SJSA1 (cell line): ENCODE measurements at regions not wholly inside any gene's neighbourhood (a gene's known extent, or its start where the extent isn't known, plus 50 kb on each side); places are given as distances from the start of the nearest gene placed in this dataset.

Experiments
- DNase-seq, 2 experiments: peaks; one replicate each; pipeline ENCODE4 v3.0.0-alpha.2; 2015 to 2020; ENCODE audit warnings: low spot score in 2 of 2, low read depth in 1 of 2
- H3K27ac ChIP-seq: fragments of 250-450 bp; sonication (Bioruptor Pico); 2 replicates; pipeline ENCODE4 v1.5.1; 2020; ENCODE audit warnings: mild to moderate bottlenecking, moderate library complexity
- H3K27me3 ChIP-seq: fragments of 250-450 bp; sonication (Bioruptor Pico); replicated peaks from 2 replicates; pipeline ENCODE4 v1.5.1; 2020; ENCODE audit warnings: mild to moderate bottlenecking, moderate library complexity
- H3K36me3 ChIP-seq: fragments of 250-450 bp; sonication (Bioruptor Pico); 2 replicates; pipeline ENCODE4 v1.5.1; 2020; ENCODE audit warnings: mild to moderate bottlenecking
- H3K4me1 ChIP-seq: fragments of 250-450 bp; sonication (Bioruptor Pico); replicated peaks from 2 replicates; pipeline ENCODE4 v1.6.1; 2021; ENCODE audit warnings: mild to moderate bottlenecking
- H3K4me3 ChIP-seq: fragments of 250-450 bp; sonication (Bioruptor Pico); 2 replicates; pipeline ENCODE4 v1.5.1; 2020; ENCODE audit warnings: mild to moderate bottlenecking
- H3K9me3 ChIP-seq: fragments of 250-450 bp; sonication (Bioruptor Pico); replicated peaks from 2 replicates; pipeline ENCODE4 v1.5.1; 2020; ENCODE audit warnings: mild to moderate bottlenecking

DNA sequence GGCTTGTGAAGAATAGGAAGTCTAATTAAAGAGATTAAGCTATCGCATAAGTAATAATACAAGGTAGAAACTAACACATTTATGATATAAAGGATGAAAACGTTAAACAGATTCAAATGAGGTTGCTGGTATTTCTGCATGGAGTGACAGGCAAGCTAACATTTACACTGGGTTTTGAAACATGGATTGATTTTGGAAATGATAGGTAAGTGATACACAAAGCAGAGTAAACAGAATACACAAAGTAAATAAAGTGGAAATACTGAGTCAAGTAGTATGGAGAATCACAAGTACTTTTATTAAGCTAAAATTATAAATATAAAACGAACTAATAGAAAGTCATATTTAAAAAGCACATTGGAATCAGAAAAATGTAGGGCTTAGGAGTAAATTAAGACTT, 665.3 kb downstream of the STPG2 start:
- Histone ChIP-seq H3K4me3 (no peak overlapping the region), H3K27ac (no peak overlapping the region), H3K9me3 (no peaks in the 10 kb centered on the region), H3K27me3 (no peaks in the 10 kb centered on the region), H3K4me1 (no peaks in the 10 kb centered on the region), H3K36me3 (no peaks in the 10 kb centered on the region)
- no peak for DNase-seq

DNA sequence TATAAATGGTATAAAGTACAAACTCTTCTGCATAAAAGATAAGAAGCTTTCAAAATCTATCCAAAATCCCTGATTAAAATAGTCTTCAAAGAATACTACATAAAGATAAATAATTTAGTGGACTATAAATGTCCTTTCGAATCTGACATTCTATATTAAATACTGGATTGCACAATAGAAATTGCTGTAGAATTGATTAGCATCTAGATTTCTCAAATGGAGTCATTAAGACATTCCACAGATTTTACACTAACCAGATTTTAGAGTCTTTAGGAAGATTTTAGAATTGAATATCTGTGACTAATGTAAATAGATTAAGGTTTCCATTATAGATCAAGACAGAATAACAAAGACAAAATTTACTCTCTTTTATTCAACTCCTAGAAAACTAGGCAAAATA, 663.9 kb downstream of the STPG2 start:
- H3K4me1 ChIP-seq, result no peaks in the 10 kb centered on the region
- H3K27me3 ChIP-seq, result no peaks in the 10 kb centered on the region
- no peak for DNase-seq
- no peak overlapping the region for H3K4me3 ChIP-seq
- H3K9me3 ChIP-seq, result no peaks in the 10 kb centered on the region
- no peaks in the 10 kb centered on the region for H3K36me3 ChIP-seq
- H3K27ac ChIP-seq, result no peak overlapping the region

DNA sequence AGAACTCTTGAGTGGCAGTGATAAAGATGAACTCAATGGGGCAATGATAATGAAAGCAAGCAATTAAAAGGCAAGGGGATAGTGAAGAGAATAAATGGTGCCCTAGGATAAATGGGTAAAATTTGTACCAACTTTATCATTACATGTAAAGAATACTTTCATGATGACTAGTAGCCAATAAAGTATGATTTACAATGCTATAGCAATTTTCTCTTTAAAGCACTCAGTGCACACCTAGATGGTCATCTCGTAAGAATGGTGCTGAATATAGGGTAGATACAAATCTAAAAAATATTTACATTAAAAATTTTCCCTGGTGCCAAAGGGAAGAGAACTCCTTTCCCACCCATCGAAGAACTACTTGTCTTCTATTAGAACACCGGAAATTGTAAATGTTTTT, 651.4 kb downstream of the STPG2 start:
- Histone ChIP-seq H3K36me3 (no peaks in the 10 kb centered on the region), H3K27me3 (no peaks in the 10 kb centered on the region), H3K4me3 (no peak overlapping the region), H3K4me1 (no peaks in the 10 kb centered on the region), H3K9me3 (no peaks in the 10 kb centered on the region), H3K27ac (no peak overlapping the region)
- no peak for DNase-seq

DNA sequence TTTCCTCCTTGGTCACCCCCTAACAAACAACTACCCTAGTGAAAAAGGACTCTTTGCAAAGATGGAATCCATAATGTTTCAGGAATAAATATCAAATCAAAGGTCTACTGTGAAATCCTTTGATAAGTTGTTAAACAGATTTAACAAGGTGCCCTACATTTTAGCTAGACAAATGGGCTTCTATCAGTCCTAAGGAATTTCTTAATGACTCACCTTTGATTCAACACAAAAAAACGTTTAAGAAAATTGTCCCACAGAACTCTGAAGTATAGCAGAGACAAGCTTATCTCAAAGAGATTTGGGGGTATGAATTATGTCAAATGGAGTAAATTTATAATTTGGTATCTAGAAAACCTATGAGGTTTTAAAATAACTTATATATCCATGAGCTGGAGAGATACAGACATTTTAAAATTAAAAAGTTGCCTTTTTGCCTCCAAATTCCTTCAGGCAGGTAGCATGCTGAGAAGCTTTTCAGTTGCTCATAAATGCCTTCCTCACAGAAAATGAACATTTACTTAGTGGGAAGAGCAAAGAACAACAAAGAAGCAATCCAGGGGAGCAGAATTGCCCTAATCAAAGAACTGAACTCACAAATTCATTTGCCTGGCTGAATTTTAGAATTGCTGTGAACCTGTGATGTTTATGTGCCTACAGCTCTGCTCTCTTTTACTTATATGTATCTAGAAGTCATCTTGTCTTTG, 649.3 kb downstream of the STPG2 start:
- H3K27ac ChIP-seq, result no peak overlapping the region
- H3K27me3 ChIP-seq, result no peaks in the 10 kb centered on the region
- H3K4me1 ChIP-seq, result no peaks in the 10 kb centered on the region
- no peak for DNase-seq
- no peaks in the 10 kb centered on the region for H3K9me3 ChIP-seq
- no peak overlapping the region for H3K4me3 ChIP-seq
- H3K36me3 ChIP-seq, result no peaks in the 10 kb centered on the region

DNA sequence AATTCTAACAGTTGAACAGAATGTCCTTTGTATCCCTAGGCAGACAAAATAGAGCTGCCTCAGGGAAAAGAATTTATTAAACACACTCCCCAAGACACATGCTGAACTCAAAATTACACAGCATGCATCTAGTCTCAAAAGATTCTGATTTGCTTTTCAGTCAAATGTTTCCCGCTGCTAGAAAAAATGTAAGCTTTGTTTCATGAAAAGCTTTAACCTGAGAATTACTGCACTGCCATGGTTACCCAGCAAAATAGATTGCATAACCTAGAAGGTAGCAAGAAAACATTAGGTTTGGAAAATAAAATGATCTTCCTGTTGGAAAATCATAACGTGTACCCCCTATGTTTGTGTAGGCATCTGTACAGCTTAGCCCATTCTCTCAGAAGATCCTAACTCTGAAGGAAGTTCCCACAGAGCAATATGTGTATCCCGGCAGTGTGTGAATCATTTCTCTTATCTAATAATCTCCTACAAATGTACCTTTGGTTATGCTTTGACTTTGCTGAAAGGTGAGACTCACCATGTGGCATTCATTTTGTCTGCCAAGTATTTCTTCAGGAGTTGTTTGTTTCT, 646.9 kb downstream of the STPG2 start:
- Histone ChIP-seq H3K27me3 (no peaks in the 10 kb centered on the region), H3K36me3 (no peaks in the 10 kb centered on the region), H3K27ac (no peak overlapping the region), H3K4me1 (no peaks in the 10 kb centered on the region), H3K4me3 (no peak overlapping the region), H3K9me3 (no peaks in the 10 kb centered on the region)
- DNase-seq, result no peak

DNA sequence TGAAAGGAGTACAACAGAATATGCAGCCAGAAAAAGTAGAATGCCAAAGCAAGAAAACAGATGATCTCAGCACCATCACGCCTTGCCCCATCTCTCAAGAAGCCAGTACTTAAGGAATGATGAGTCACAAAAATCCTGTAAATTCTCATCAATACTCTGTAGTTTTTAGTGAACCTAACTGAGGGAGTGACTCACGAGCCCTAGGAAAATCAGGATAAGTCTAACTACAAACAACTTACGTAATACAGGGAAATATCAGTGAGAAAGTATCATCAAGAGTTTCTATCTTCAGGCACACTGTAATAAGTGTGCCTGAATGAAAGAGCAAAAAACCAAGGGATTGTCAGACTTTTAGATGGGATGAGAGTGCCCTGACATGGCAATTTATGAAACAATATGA, 644.4 kb downstream of the STPG2 start:
- Histone ChIP-seq H3K9me3 (no peaks in the 10 kb centered on the region), H3K4me3 (no peak overlapping the region), H3K4me1 (no peaks in the 10 kb centered on the region), H3K27me3 (no peaks in the 10 kb centered on the region), H3K27ac (no peak overlapping the region), H3K36me3 (no peaks in the 10 kb centered on the region)
- DNase-seq, result no peak

DNA sequence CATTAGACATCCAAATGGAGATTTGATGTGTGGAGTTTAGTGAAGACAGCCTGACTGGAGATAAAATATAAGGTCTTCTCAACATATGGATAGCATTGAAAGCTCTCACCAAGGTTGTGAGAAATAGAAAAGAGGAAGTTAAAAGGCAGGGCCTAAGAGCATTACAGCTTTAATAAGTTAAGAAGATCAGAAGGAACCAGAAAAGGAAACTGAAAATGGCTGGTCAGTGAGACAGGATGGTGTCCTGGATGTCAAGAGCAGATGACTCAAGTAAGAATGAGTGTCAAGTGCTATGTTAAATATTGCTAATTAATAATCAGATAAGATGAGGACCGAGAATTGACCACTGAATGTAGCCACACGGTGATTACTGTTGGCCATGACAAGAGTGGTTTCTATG, 642.9 kb downstream of the STPG2 start:
- no peak overlapping the region for H3K4me3 ChIP-seq

DNA sequence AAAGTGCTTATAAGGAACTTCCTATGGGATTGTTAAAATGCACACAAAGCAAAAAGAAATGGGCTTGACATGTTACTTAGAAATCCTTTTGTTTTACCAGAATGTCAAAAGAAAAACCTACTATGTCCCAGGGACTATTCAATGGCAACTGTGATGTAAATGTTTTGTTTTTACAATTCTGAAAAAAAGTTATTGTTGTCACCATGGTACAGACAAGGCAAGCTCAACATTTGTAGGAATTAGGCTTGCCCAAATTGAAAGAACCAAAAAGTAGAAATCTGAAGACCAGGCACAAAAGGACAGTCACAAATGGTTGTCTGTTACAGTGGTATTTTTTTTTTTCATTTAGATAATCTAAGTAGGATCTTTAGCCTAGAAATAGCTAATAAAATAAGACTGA, 638.6 kb downstream of the STPG2 start:
- Histone ChIP-seq H3K27me3 (no peaks in the 10 kb centered on the region), H3K36me3 (no peaks in the 10 kb centered on the region), H3K4me3 (no peak overlapping the region), H3K27ac (no peak overlapping the region), H3K9me3 (no peaks in the 10 kb centered on the region), H3K4me1 (no peaks in the 10 kb centered on the region)
- DNase-seq, result no peak

More for the DNA sequence above, 642.9 kb downstream of the STPG2 start:
- no peaks in the 10 kb centered on the region for H3K36me3 ChIP-seq
- no peak overlapping the region for H3K27ac ChIP-seq
- no peaks in the 10 kb centered on the region for H3K9me3 ChIP-seq
- DNase-seq, result no peak
- no peaks in the 10 kb centered on the region for H3K27me3 ChIP-seq
- no peaks in the 10 kb centered on the region for H3K4me1 ChIP-seq

DNA sequence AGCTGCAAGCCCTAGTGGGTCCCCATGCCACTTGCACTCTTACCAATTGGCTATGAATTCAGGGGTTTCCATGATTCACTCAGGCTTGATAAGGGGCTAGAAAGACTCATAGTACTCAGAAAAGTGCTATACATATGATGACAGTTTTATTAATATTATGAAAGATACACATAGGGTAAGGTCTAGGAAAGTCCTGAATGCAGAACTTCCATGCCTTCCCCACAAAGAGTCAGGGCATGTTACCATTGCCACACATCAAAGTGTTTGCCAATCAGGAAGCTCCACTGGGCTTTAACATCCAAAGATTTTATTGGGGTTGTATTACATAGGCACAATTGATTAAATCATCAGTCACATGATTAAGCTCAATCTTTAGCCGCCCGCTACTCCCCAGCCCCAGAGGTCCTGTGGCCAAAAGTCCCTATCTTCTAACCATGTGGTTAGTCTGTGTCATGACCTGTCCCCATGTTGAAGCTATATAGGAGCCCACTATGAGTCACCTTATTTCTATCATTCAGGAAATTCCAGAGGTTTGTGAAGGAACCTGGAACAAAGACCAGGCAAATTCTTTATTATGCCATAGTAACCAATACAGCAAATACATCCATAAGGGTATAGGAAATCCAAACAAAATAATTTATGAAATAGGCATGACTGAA, 635.6 kb downstream of the STPG2 start:
- Histone ChIP-seq H3K36me3 (no peaks in the 10 kb centered on the region), H3K27me3 (no peaks in the 10 kb centered on the region), H3K9me3 (no peaks in the 10 kb centered on the region), H3K4me1 (no peaks in the 10 kb centered on the region), H3K4me3 (no peak overlapping the region), H3K27ac (no peak overlapping the region)
- DNase-seq, result no peak
